HAP-1 (cell line): ENCODE measurements at regions not wholly inside any gene's neighbourhood (a gene's known extent, or its start where the extent isn't known, plus 50 kb on each side); places are given as distances from the start of the nearest gene placed in this dataset.
"Not testable (repeated sequence)": the region's sequence is repeated elsewhere in the genome, so short reads cannot be mapped to it uniquely, and the experiment has no call there.

Source experiments
- DNase-seq, 2 experiments: peaks; one replicate each; pipeline ENCODE4 v3.0.0-alpha.2; 2016 to 2020; ENCODE audit warnings: low spot score in 2 of 2
- H3K27me3 ChIP-seq: fragments of 250-450 bp; sonication (Bioruptor Pico); 2 replicates; pipeline ENCODE4 v1.5.1; 2020; ENCODE audit warnings: low read depth, mild to moderate bottlenecking, moderate library complexity
- H3K36me3 ChIP-seq: fragments of 250-450 bp; sonication (Bioruptor Pico); replicated peaks from 2 replicates; pipeline ENCODE4 v1.5.1; 2020; ENCODE audit warnings: mild to moderate bottlenecking
- H3K4me1 ChIP-seq: fragments of 250-450 bp; sonication (Bioruptor Pico); 2 replicates; pipeline ENCODE4 v1.5.1; 2020; ENCODE audit warnings: mild to moderate bottlenecking
- H3K4me3 ChIP-seq: fragments of 250-450 bp; sonication (Bioruptor Pico); 2 replicates; pipeline ENCODE4 v1.5.1; 2020; ENCODE audit warnings: mild to moderate bottlenecking, moderate library complexity
- H3K9me3 ChIP-seq: fragments of 250-450 bp; sonication (Bioruptor Pico); 2 replicates; pipeline ENCODE4 v1.5.1; 2020; ENCODE audit warnings: mild to moderate bottlenecking, moderate library complexity
- in situ Hi-C: fragments of 300-500 bp; cut with MboI; formaldehyde crosslinking; loops from 3 replicates; pipeline ENCODE4 v1.14.3; 2020; ENCODE audit warnings: low sequenced_read_pairs, inconsistent platforms, mixed read lengths

DNA sequence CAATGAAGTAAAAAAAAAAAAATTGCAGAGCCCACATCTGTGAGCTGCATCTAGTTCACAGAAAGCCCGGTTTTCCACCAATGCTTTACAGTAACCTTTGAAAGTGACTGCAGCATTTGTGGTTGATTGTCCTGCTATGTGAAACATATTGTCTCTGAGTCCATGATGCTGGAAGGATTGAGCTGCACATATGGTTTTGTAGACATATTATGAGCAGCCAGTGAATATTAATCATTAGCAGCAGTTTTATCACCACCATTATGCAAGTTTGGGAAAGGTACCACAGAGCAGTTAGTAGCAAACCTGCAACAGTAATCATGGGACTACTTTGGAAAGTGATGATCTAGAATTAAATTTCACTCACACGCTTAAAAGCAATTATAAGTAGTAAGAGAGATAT lies 151.5 kb upstream of the PRICKLE1 start:
- no peaks in the 10 kb centered on the region; the same call in 1 of the 2 replicates for H3K9me3 ChIP-seq
- peaks cover 3% of the 10 kb centered on the region; the same call in 1 of the 2 replicates for H3K4me1 ChIP-seq
- H3K36me3 ChIP-seq, result no peaks in the 10 kb centered on the region
- no peak overlapping the region for H3K4me3 ChIP-seq
- in situ Hi-C loops, result no loop called here
- DNase-seq, result no peak
- no peaks in the 10 kb centered on the region for H3K27me3 ChIP-seq

DNA sequence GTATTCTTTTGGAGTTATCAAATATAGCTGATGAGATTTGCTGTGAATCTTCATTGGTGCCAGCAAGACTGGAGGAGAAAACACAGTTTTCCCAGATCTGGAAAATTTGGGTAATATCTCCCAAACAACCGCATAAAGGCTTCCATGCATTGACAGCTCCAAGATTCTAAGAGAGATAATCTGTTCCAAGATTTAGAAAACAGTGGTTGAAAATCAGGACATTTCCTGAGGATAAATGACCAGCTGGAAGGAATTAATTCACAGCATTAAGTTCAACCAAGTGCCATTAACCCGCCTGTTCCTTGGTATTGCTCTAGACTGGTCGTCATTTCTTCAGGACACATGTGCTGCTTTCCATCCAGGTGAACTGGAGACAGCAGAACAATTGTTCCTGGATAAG lies 147.9 kb upstream of the PRICKLE1 start:
- in situ Hi-C loops, result no loop called here
- no peak for DNase-seq
- Histone ChIP-seq H3K4me3 (no peak overlapping the region), H3K27me3 (no peaks in the 10 kb centered on the region), H3K4me1 (no peaks in the 10 kb centered on the region; the same call in 1 of the 2 replicates), H3K36me3 (no peaks in the 10 kb centered on the region), H3K9me3 (no peaks in the 10 kb centered on the region)

DNA sequence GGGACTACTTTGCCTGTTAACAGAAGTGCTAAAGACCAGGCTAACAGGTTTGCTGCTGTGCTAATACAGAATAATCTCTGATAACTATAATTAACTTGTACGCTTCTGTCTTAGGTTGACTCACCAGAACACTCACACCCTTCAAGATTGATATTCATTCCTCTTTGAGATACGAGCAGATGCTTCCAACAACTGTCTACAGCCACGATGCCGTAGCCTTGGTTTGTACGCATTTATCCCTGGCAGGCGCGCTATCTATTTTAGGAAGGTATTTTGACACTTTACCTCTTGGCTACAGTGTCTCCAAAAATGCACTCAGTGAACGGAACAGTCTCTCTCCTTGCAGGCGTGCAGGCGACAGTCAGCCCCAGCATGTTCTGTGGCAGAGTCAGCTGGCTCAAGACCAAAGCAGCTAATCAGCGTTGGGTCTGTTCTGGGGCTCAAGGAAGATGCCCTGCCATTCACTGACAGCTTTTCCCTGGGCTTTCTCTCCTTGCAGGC lies 146.4 kb upstream of the PRICKLE1 start:
- Histone ChIP-seq H3K27me3 (no peaks in the 10 kb centered on the region), H3K4me1 (no peaks in the 10 kb centered on the region), H3K36me3 (no peaks in the 10 kb centered on the region), H3K4me3 (no peak overlapping the region), H3K9me3 (no peaks in the 10 kb centered on the region)
- in situ Hi-C loops, result no loop called here
- DNase-seq, result no peak

DNA sequence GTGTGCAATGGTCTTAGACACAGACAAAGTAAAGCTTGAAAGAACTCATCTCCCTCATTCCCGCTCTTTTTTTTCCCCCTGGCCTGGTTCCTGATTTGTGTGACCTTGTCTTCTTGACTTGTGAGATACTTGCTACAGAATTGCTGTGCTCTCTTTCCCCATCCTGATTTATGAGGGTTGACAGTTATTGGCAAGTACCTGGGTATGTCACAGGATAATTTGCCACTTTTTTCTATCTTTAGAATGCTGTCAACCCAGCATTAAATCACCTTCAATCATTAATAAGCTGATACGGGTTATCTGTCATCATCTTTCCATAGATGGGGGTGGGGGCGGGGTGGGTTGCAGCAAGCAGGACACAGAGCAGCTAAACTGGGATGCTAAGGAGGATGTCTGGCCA lies 144.4 kb upstream of the PRICKLE1 start:
- Histone ChIP-seq H3K9me3 (no peaks in the 10 kb centered on the region), H3K36me3 (no peaks in the 10 kb centered on the region), H3K4me3 (no peak overlapping the region), H3K27me3 (no peaks in the 10 kb centered on the region), H3K4me1 (no peaks in the 10 kb centered on the region)
- in situ Hi-C loops, result no loop called here
- DNase-seq, result no peak

DNA sequence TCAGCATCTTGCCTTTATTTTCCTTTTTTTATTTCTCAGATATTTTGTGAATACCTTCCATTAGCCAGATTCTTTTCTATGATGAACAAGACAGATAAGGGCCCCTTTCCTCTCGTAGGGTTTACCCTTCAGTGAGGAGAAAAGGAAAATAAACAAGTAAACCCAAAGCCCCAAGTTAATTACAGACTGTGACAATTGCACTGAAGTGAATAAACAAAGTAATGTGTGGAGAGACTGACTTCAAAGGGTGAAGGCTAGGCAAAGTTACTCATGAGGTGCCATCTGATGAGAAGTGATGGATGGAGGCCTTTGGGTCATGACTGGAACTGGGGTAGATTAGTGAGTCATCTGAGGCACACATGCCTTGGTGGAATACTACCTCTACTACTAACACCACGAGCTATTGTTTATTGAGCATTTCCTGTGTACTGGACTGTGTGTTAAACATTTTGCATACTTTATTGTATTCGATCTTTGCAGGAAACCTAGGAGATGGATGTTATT lies 143.4 kb upstream of the PRICKLE1 start:
- DNase-seq, result no peak
- no peak overlapping the region for H3K4me3 ChIP-seq
- H3K4me1 ChIP-seq, result no peaks in the 10 kb centered on the region
- H3K27me3 ChIP-seq, result no peaks in the 10 kb centered on the region
- H3K9me3 ChIP-seq, result no peaks in the 10 kb centered on the region
- H3K36me3 ChIP-seq, result no peaks in the 10 kb centered on the region
- in situ Hi-C loops, result no loop called here

DNA sequence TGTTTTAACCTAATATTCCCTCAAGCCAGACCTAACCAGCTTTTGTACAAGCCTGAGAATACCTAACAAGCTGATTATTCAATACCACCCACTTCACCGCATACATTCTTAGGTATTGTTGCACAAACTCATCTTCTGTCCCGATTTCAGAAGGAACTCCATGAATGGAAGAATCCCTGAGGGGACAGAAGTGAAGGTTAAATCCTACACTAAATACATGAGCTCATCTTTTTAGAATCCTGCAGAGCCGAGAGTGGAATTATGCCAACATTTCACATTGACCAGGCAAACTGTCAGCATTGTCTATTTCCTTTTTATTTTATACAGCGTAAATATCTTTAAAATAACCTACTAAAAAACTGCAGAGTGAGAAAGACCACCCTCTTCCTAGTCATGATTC lies 140.7 kb upstream of the PRICKLE1 start:
- Histone ChIP-seq H3K9me3 (peaks cover 3% of the 10 kb centered on the region; the same call in 1 of the 2 replicates), H3K27me3 (no peaks in the 10 kb centered on the region), H3K36me3 (no peaks in the 10 kb centered on the region), H3K4me3 (no peak overlapping the region), H3K4me1 (no peaks in the 10 kb centered on the region)
- DNase-seq, result no peak
- in situ Hi-C loops, result no loop called here

DNA sequence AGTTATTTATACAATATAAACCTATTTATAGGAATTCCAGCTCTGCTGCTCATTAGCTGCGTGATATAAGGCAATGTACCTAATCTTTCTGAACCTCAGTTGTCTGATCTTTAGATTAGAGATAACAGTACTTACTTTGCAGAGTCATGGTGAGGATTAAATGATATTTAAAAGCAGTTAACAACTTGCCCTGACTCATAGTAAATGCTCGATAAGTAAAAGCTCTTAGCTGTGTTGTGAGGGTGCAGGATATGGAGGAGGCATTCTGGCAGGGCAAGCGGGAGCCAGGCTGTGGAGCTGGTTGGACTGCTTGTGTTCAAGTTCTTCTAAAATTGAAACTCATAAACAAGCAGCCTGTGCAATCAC lies 140.0 kb upstream of the PRICKLE1 start:
- H3K36me3 ChIP-seq, result no peaks in the 10 kb centered on the region
- in situ Hi-C loops, result no loop called here
- no peak for DNase-seq
- H3K9me3 ChIP-seq, result peaks cover 3% of the 10 kb centered on the region; the same call in 1 of the 2 replicates
- H3K4me1 ChIP-seq, result no peaks in the 10 kb centered on the region
- H3K27me3 ChIP-seq, result no peaks in the 10 kb centered on the region
- H3K4me3 ChIP-seq, result no peak overlapping the region

DNA sequence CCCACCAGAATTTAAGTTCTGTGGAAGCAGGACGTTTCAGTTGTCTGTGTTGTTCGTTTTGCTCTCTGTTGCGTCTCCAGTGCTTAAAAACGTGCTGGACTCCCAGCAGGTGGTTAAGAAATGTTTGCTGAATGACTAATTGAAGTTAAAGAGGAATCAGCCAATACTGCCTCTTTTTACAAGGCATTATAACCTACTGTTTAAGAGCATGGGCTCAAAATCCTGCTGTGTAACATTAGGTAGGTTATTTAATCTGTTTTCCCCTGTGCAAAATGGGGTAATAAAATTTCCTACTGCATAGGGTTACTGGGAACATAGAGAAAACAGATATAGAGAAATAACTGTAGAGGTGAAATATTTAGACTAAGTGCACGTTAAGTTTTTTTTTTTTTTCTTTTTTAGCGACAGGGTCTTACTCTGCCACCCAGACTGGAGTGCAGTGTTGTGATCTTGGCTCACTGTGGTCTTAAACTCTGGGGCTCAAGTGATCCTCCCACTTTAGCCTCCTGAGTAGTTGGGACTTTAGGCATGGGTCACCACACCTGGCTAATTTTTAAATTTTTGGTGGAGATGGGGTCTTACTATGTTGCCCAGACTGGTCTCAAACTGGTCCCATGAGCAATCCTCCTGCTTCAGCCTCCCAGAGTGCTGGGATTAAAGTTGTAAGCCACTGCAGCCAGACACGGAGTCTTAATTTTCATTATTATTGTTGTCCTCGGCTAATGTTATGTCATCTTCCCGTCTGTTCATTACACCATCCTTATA lies 139.4 kb upstream of the PRICKLE1 start:
- Histone ChIP-seq H3K27me3 (no peaks in the 10 kb centered on the region), H3K4me3 (no peak overlapping the region), H3K36me3 (no peaks in the 10 kb centered on the region), H3K4me1 (no peaks in the 10 kb centered on the region), H3K9me3 (peaks cover 3% of the 10 kb centered on the region; the same call in 1 of the 2 replicates)
- in situ Hi-C loops, result no loop called here
- no peak for DNase-seq

DNA sequence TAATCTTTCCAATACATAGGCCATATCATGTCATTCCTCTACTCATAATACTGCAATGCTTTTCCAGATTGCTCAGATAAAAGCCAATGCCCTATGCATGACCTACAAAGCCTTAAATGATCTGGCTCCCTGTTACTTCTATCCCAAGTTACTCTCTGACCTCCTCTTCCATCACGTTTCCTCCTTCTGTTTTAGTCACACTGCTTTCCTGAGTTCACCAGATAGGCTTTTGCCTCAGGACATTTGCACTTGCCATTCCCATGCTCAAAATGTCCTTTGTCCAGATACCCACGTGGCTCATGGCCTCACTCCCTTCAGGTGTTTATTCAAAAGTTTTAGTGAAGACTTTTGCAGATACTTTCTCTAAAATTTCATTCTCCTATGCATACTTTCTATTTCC lies 138.7 kb upstream of the PRICKLE1 start:
- Histone ChIP-seq H3K36me3 (no peaks in the 10 kb centered on the region), H3K4me1 (no peaks in the 10 kb centered on the region), H3K27me3 (no peaks in the 10 kb centered on the region), H3K9me3 (peaks cover 3% of the 10 kb centered on the region; the same call in 1 of the 2 replicates), H3K4me3 (no peak overlapping the region)
- in situ Hi-C loops, result no loop called here
- DNase-seq, result no peak

DNA sequence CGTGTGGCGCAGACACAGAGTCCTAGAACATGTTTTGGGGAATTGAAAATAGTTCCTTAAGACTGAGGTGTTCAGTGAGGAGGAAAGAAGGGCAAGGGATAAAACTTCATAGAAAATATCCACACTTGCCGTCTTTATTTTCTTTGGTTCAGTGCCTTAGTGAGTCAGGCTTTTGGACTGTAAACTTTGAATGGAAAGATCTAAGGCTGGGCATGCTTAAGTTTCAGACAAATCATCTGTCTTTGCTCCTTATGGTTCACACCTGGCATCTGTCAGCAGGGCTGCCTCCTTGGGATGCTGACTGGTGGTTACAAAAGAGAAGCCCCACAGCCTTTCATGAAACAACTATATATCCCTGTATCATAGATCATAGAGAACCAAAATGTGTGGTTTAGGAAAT lies 136.3 kb upstream of the PRICKLE1 start:
- no peaks in the 10 kb centered on the region for H3K27me3 ChIP-seq
- H3K36me3 ChIP-seq, result no peaks in the 10 kb centered on the region
- H3K4me3 ChIP-seq, result no peak overlapping the region
- in situ Hi-C loops, result no loop called here
- H3K9me3 ChIP-seq, result peaks cover 3% of the 10 kb centered on the region; the same call in 1 of the 2 replicates
- no peaks in the 10 kb centered on the region for H3K4me1 ChIP-seq
- no peak for DNase-seq

DNA sequence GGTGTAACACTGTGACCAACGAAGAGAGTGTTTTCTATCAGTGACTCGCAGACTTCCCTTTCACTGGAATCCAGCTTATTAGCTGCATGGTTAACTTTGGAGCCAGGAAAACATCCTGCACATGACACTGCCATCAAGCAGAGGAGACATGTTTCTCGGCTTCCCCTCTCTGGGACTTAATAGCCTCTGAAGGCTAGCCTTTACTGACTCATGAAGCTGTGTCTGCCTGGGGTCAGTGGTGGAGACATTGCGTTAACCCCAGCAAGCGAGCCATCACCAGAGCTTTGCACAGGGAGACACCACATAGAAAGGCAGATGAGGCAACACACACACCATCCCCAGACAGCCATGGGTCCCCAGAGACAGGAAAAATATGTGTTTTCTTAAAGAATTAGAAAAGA lies 126.9 kb upstream of the PRICKLE1 start:
- H3K27me3 ChIP-seq, result no peaks in the 10 kb centered on the region
- in situ Hi-C loops, result no loop called here
- H3K9me3 ChIP-seq, result no peaks in the 10 kb centered on the region
- H3K4me3 ChIP-seq, result no peak overlapping the region
- H3K4me1 ChIP-seq, result no peaks in the 10 kb centered on the region
- H3K36me3 ChIP-seq, result no peaks in the 10 kb centered on the region
- no peak for DNase-seq

DNA sequence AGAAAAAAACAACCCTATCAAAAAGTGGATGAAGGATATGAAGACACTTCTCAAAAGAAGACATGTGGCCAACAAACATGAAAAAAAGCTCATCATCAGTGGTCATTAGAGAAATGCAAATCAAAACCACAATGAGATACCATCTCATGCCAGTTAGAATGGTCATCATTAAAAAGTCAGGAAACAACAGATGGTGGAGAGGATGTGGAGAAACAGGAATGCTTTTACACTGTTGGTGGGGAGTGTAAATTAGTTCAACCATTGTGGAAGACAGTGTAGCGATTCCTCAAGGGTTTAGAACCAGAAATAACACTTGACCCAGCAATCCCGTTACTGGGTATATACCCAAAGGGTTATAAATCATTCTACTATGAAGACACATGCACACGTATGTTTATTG lies 124.0 kb upstream of the PRICKLE1 start:
- H3K27me3 ChIP-seq, H3K4me3 ChIP-seq, DNase-seq, H3K36me3 ChIP-seq, in situ Hi-C loops, H3K4me1 ChIP-seq, H3K9me3 ChIP-seq: not testable (repeated sequence)

DNA sequence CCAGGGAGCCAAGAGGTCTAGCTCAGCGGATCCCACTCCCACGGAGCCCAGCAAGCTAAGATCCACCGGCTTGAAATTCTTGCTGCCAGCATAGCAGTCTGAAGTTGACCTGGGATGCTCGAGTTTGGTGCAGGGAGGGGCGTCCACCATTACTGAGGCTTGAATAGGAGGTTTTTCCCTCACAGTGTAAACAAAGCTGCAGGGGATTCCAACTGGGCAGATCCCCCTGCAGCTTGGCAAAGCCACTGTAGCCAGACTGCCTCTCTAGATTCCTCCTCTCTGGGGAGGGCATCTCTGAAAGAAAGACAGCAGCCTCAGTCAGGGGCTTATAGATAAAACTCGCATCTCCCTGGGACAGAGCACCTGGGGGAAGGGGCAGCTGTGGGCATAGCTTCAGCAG lies 118.8 kb upstream of the PRICKLE1 start:
- DNase-seq, H3K9me3 ChIP-seq, H3K4me3 ChIP-seq, in situ Hi-C loops, H3K27me3 ChIP-seq, H3K4me1 ChIP-seq, H3K36me3 ChIP-seq: not testable (repeated sequence)

DNA sequence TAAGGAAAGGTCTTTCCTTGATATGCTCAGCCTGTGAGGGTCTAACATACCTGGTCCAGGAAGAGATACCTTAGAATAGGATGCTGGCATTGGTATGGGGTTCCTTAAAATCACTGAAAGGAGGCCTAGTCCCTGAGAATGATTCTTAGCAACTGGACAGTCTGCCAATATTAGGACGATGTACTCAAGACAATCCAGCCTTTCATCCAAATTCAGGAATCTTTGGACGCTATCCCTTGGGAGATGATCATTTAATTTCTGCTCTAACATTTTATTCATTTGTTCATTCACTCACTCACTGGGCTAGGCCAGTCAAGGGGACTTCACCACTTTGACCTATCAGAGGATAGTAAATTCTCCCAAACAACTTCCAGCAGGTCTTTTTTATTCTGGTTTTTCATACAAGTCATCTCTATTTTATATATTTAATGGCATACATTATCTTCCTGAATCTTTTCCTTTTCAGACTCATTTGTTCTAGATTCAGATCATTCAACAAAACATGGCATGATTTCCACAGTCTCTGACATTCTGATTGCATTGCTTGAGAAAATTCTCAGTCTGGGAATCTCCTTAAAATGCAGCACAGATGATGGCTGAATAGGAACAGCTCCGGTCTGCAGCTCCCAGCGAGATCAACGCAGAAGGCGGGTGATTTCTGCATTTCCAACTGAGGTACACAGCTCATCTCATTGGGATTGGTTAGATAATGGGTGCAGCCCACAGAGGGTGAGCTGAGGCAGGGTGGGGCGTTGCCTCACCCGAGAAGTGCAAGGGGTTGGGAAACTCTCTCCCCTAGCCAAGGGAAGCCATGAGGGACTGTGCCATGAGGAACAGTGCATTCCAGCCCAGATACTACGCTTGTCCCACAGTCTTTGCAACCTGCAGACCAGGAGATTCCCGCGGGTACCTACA lies 118.0 kb upstream of the PRICKLE1 start:
- in situ Hi-C loops, result no loop called here
- no peaks in the 10 kb centered on the region for H3K4me1 ChIP-seq
- no peaks in the 10 kb centered on the region for H3K27me3 ChIP-seq
- no peak overlapping the region for H3K4me3 ChIP-seq
- no peaks in the 10 kb centered on the region for H3K36me3 ChIP-seq
- no peaks in the 10 kb centered on the region for H3K9me3 ChIP-seq
- DNase-seq, result no peak
